Retinal pigment epithelial cell (primary cell): ENCODE measurements at regions not wholly inside any gene's neighbourhood (a gene's known extent, or its start where the extent isn't known, plus 50 kb on each side); places are given as distances from the start of the nearest gene placed in this dataset.

Experiments
- DNase-seq: peaks from one replicate; pipeline ENCODE4 v3.0.0-alpha.2; 2010; ENCODE audit warnings: low read depth
- H3K4me3 ChIP-seq: 2 replicates; pipeline ENCODE4 v1.5.1; 2011; ENCODE audit warnings: mild to moderate bottlenecking, low read length, control low read depth, moderate library complexity
- TF ChIP-seq, protein P1 (sequence below): conservative IDR thresholded peaks from 2 replicates; pipeline ENCODE4 v1.5.1; 2011; ENCODE audit warnings: low read depth, low read length, control low read depth, inconsistent platforms

DNA sequence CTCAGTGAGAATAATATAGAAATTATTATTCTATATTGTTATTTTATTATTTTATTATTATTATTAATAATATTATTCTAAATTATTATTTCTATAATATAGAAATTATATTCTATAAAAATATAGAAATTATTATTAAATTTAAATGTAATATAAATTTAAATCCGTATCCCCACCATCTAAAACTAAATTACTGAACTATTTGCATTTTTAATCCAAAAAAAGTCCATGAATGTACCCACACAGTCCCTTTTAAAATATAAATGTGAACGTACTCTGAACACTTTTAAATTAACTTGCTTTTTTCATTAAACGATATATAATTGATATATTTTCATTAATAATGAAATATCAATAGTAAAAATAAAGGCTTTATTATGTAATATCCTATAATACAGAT is 248.3 kb upstream of the PCDH7 start:
- TF ChIP-seq, protein P1, sequence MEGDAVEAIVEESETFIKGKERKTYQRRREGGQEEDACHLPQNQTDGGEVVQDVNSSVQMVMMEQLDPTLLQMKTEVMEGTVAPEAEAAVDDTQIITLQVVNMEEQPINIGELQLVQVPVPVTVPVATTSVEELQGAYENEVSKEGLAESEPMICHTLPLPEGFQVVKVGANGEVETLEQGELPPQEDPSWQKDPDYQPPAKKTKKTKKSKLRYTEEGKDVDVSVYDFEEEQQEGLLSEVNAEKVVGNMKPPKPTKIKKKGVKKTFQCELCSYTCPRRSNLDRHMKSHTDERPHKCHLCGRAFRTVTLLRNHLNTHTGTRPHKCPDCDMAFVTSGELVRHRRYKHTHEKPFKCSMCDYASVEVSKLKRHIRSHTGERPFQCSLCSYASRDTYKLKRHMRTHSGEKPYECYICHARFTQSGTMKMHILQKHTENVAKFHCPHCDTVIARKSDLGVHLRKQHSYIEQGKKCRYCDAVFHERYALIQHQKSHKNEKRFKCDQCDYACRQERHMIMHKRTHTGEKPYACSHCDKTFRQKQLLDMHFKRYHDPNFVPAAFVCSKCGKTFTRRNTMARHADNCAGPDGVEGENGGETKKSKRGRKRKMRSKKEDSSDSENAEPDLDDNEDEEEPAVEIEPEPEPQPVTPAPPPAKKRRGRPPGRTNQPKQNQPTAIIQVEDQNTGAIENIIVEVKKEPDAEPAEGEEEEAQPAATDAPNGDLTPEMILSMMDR = no peak
- no peak for DNase-seq
- H3K4me3 ChIP-seq = no peak overlapping the region

DNA sequence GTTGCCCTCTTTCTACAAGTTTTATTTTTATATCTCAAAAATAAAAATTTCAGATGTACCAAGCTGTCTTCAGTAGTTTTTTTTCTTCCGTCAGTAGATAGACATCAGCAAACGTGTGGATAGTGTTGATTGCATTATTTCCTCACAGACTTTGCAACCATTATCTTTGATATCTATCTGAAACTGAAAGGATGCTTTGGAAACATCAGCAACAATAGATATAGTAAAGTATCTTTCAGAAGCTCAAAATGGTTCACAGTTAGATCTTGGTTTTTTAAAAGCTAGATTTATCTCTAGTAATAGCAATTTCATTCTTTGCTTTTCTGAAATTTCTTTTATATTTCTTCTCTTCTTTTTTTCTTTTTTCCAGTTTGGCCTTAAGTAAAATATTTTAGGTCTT is 246.9 kb upstream of the PCDH7 start:
- TF ChIP-seq, protein P1 = no peak
- H3K4me3 ChIP-seq = no peak overlapping the region
- no peak for DNase-seq

DNA sequence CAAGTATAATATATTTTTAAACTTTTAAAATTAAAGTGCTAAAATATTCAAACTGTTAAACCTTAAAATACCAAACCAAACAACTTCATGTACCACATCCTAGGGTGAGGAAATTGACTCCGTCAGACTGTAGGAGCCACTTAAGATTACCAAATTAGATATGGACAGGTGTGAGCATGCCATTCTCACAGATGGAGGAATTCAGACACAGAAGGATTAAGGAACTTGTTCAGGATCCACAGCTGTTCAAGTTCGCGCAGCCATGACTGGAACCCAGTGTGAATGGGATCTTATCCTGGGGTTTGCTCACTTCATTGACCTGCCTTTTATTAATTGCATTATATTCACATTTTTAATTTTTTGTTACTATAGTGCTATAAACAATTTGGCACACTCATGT is 224.9 kb upstream of the PCDH7 start:
- no peak overlapping the region for H3K4me3 ChIP-seq
- DNase-seq = no peak
- TF ChIP-seq, protein P1 = no peak

DNA sequence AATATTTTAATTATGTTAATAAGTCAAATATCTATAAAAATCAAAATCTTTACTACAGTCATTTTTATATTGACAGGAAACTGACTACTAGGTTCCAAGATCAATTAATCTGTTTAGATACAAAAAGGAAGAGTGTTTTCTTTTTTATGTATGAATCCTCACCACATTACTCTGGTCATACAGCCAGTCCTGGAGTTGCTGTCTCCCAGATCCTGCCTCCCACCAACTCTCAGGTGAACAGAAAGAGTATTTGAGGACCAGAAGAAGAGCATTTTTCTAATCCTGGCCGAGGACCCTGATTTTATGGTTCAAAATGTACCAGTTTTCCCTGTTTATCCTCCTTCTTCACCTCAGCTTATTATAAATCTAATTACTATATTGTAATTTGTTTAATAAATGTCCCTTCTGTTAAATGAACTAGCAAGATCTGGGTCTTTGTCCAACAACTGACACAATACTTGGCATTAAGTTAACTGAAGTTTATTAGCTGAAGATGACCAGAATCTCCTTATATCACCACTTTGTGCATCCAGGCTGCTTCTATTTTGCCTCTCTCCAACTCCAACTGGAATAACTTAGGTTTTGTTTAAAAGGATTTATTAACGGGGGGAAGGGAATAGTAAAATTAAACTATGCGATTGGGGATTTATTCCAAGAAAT is 224.4 kb upstream of the PCDH7 start:
- TF ChIP-seq, protein P1 = no peak
- no peak overlapping the region for H3K4me3 ChIP-seq
- DNase-seq = no peak

DNA sequence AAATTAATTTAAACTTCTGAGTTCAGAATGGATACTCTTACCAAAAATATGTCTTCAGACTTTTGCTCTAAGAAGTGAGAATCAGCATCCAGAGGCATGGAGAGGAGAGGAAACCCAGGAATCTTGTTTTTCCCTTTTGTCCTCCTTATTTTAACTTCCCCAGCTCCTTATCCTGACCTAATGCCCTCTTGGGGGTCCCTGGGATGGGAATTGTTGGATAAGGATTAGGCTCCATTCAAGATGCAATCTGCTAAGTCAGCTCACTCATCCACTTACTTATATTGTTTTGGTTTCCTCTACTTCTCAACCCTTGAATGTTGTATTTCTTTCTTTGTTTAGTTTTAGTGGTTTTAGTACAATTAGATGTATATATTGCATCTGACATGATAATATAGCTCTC is 208.4 kb upstream of the PCDH7 start:
- DNase-seq = no peak
- TF ChIP-seq, protein P1 = no peak
- H3K4me3 ChIP-seq = no peak overlapping the region

DNA sequence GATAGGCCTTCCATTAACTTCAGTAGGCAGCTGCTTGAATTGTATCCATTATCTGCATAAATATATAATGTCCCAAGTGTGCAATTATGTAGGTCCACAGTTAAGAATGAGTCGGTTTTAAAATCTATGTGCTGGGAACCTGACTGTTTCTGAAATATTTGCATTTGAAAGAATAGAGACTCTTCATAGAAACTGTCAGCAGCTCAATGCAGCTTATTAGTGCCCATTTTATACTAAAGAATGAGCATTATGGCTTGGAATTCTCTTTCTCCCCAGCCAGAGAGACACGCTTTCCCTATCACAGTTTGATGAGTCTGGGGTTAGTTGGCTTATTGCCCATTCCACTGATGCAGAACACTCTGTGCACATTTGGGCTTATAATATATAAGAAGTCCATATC is 202.0 kb upstream of the PCDH7 start:
- TF ChIP-seq, protein P1 = no peak
- H3K4me3 ChIP-seq = no peak overlapping the region
- no peak for DNase-seq

DNA sequence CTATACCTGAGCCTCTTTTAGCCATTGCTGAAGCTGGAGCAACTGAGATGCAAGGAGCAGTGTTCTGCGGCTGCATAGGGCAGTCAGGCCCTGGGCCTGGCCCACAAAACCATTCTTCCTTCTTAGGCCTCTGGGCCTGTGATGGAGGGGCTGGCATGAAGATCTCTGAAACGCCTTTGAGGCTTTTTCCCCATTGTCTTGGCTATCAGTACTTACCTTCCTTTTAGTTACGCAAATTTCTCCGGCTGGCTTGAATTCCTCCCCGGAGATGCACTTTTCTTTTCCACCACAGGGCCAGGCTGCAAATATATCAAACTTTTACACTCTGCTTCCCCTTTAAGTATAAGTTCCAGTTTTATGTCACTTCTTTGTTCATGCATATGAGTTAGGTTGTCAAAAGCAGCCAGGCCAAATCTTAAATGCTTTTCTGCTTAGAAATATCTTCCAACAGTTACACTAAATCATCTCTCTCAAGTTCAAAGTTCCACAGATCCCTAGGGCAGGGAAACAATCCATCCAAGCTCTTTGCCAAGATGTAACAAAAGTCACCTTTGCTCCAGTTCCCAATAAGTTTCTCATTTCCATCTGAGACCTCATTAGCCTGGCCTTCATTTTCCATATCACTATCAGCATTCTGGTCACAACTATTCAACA is 194.4 kb upstream of the PCDH7 start:
- TF ChIP-seq, protein P1 = no peak
- no peak overlapping the region for H3K4me3 ChIP-seq
- DNase-seq = no peak
